Suprapubic skin (tissue), 4 donors: ENCODE measurements at regions not wholly inside any gene's neighbourhood (a gene's known extent, or its start where the extent isn't known, plus 50 kb on each side); places are given as distances from the start of the nearest gene placed in this dataset.

Experiments used
- CTCF ChIP-seq, 2 donors: fragments of 200-600 bp in 1 of 2; fragments of 450-650 bp in 1 of 2; sonication (generic) in 1 of 2; IDR thresholded peaks; one replicate each; pipeline ENCODE4 v1.5.1; 2016 to 2019; ENCODE audit warnings: antibody characterized with exemption in 2 of 2, mild to moderate bottlenecking in 1 of 2, moderate library complexity in 1 of 2
- POLR2A ChIP-seq, 2 donors: fragments of 450-650 bp; IDR thresholded peaks; one replicate each; pipeline ENCODE4 v1.6.1; 2017; ENCODE audit warnings: antibody characterized with exemption in 2 of 2, mild to moderate bottlenecking in 2 of 2, moderate library complexity in 2 of 2
- POLR2AphosphoS5 ChIP-seq, 3 donors: sonication (generic); formaldehyde crosslinking; IDR thresholded peaks; one replicate each; pipeline ENCODE4 v1.6.1; 2017; ENCODE audit warnings: antibody characterized with exemption in 3 of 3

GRCh38 chr5:5617024-5617423, 194.5 kb downstream of the ICE1 start:
- TF ChIP-seq POLR2AphosphoS5 (IDR thresholded peaks at IDR 0.05): no peak
- no peak for TF ChIP-seq CTCF (IDR thresholded peaks at IDR 0.05)
- TF ChIP-seq POLR2A (IDR thresholded peaks at IDR 0.05): no peak
